Stimulated activated CD4-positive, alpha-beta T cell treated with anti-CD3 and anti-CD28 coated beads, Interleukin-12 subunit alpha, Interleukin-12 subunit beta, amount 100 ng/mL, for 24 hours (primary cell): ENCODE measurements at regions not wholly inside any gene's neighbourhood (a gene's known extent, or its start where the extent isn't known, plus 50 kb on each side); places are given as distances from the start of the nearest gene placed in this dataset.

Experiments
- DNase-seq, 2 experiments: peaks; one replicate each; pipeline ENCODE4 v3.0.0-alpha.2; 2020; ENCODE audit warnings: low read depth in 2 of 2

DNA sequence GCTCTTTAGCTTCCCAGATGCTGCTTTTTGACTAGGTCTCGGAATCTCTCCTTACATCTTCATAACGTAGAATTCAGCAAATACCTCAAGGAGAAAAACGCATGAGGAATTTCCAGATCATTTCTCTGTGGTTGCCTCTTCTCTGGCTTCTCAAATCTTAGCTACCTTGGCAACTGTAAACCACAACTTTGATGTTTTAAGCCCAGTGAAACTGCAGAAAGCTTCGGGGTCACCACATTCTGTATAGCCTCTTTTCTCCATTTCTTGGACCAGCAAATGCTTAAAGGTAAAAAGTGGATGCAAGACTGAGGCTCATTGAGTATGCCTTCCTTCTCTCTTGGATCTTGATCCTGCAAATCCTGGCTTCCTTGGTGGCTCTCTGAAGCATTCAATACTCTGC is 125.5 kb upstream of the FBXL4 start:
- no peak for DNase-seq

DNA sequence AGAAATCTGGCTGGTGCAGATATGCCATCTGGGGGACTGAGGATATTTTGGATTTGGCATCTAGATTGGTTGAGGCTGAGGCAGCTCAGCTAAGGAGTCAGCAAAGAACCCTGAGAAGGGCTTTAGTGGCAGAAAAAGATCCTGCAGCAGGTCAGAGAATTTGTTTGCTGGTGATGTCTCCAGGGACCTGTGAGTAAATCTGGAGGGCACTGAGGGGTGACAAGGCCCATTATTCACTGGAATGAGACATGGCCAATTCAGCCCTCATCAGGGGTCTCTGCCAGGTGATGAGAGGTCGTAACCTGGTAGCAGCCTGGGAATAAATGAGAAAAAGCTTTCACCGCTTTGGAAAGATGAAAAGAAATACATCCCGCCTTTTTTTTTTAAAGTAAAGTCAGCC is 118.3 kb upstream of the FBXL4 start:
- no peak for DNase-seq

DNA sequence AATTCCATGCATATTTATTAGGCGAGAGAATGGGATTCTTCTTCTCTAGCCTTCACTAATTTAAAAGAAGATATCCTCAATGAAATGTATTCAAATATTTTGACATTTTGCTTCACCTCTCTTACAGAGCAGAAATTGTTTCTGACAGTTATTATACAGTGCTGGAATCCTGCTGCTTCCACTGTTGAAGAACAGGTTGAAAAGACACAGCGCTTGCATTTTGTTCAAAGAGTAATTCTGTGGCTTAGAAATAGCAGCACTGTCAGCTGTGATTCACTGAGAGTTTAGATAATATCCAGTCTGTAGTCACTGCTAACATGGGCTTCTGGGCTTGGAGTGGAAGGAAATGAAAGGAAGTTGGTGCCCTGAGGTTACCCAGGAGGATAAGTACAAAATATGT is 117.1 kb upstream of the FBXL4 start:
- no peak for DNase-seq

DNA sequence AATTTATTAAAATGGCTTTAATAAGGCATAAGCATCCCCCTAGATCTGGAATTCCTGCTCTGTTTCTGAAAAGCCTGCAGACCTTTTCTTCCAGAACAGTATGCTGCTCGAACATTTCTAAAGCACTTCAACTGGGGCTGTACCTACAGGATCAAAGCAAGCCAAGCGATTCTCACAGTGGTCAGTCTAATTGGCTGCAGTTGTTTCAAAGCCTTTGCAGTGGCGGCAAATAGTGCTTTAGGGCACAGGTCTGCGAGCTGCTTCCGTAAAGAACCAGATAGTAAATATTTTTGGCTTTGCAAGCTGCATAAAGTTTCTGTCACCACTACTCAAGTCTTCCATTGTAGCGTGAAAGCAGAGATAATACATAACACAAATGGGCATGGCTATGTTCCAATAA is 88.9 kb upstream of the FBXL4 start:
- DNase-seq = no peak

DNA sequence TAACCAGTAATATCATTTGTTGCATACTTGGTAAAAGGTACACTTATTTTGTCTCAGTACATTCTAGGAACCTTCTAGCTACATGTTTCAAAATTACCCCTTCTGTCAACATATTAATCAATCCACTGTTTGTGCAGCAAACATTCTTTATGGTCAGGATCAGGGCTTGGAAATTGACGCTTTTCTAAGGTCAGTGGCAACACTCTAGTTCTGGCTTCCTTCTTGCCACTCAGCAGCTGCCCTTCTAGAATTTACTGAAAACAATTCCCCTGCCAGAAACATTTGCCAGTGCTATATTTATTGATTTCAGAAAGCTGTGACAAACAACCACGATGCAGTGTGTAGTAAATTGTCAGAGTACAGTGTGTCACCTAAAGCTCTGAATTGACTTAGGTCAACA is 84.7 kb upstream of the FBXL4 start:
- DNase-seq = no peak

DNA sequence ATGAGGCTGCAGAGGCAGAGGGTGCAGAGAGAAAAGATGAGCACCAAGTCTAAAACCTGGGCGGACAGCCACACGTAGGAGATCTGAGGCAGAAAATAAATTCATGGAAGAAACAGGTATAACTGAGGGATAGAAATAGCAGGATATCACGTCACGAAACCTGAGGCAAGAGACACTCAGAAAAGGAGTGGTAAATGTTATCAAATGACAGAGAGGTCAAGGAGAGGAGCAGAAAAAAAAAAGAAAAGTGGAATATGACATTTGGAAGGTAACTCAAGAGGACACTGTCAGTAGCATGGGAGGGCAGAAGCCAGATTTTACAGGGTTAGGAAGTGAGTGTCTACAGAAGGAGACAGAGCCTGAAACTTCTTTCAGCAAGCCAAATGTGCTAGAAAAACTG is 84.2 kb upstream of the FBXL4 start:
- DNase-seq = no peak

DNA sequence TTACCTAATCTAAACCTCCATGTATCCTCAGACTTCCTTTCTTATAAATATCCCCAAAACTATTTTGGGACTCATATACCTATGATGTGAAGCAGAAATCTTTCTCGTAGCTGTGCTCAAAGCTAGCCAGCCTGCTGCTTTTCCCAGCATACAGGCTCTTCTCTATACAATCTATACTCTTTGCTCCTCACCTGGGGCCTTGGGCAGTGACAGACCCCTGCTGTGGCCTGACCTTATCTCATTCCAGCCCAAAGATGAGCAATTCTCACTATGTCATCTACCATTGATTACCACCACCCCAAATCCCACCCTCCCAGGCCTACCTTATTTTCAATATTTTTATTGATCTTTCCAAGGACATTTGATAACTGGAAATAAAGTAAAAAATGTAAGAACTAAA is 83.2 kb upstream of the FBXL4 start:
- DNase-seq = no peak

DNA sequence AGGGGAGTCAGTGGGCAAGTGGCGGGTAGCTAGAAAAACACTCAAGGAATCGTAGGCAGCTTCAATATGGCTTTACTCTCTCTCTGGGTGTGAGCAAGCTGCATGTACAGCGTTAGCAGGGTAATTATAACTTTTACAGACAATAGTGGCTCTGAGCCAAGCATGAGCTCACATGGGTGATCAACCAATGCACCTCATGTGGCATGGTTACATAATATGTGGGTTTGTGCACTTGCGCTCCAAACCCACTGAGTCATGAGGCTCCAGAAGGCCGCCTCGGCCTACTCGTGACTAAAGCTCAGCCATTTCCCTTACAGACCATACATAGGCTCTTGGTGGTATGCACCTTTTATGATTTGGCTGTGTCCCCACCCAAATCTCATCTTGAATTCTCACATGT is 78.4 kb upstream of the FBXL4 start:
- no peak for DNase-seq

DNA sequence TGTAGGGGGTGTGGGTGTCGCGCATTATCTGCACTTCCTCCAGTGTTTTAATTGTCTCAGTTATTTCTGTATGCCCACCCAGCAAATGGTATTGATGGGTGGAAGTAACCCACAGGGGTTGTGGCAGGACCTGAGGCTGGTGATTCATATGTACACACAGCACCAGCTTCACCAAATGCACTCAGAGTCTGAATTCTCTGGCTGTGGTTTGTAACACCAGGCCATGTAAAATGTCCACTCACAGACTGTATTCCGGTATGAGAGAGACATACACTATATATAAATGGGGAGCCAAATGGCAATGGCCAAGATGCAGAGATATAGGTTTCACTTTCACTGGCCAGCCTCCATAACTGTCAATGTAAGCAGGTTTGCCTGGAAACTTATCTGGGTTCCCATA is 76.3 kb upstream of the FBXL4 start:
- no peak for DNase-seq

DNA sequence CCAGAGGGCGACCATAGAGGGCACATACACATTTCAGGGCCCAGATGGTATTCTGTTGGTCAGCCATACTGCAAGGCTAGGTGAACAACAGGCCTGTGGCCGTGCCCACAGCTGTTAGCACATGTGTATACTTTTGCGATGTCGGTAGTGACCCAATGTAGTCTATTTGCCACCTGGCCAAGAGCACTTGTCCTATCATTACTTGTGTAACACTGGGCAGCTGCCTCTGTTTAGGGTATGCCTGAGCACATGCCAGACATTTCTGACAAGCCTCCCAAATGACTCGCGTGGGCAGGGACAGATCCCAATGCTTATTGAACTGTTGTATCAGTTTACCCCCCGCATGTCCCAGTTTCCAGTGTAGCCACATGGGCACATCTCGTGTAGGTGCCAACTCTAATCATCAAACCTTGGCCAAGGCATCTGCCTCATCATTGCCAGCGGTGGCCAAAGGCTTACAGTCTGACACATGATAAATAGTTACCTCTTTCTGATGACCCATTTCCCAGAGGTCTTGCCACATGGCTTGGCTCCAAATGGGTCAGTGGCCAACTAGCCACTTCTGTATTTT is 74.4 kb upstream of the FBXL4 start:
- no peak for DNase-seq

DNA sequence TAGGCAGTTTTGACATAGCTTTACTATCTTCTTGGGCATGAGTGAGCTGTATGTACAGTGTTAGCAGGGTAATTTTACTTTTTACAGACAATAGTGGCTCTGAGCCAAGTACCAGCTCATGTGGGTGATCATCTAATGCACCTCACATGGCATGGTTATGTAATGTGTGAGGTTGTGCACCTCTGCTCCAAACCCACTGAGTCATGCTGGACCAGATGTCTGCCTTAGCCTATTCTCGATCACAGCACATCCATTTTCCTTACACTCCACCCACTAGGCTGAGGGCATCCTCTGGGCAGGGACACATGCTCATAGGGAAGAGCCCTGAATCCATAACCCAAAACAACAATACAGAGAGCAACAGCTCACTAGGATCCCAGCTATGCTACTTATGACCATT is 71.6 kb upstream of the FBXL4 start:
- no peak for DNase-seq

DNA sequence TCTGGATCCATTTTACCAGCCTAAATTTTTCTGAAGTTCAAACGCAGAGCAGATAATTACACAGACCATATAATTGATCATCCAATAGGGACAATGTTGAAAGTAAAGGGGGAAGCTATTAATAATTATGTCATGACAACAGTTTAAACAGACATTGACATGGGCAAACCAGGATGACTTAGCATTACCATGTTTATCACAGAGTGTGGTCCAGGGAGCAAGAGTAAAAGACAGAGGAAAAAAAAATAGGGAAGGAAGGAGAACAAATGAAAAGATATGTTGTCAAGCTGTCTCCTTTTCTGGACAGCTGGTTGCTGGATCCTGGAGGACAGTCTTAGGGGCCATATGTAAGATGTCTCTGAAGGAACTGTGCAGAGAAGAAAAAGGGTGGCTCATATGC is 69.4 kb upstream of the FBXL4 start:
- DNase-seq = no peak

DNA sequence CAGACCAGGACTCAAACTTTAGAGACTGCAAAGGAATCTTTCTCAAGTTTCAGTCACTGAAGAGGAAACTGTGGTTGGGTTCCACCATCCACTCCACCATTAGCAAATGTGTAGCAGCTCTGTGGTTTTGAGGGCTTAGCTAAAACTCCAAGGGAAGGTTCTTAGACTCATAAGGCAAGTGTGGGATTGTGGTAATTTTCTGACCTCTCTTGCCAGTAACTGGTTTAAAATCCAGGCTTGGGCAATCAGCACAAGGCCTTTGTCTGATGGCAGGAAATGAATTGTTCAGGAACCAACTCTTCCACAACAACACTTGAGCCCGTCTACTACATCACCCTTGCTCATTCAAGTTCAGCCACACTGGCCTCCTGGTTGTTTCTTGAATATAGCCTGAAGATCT is 68.6 kb upstream of the FBXL4 start:
- no peak for DNase-seq

DNA sequence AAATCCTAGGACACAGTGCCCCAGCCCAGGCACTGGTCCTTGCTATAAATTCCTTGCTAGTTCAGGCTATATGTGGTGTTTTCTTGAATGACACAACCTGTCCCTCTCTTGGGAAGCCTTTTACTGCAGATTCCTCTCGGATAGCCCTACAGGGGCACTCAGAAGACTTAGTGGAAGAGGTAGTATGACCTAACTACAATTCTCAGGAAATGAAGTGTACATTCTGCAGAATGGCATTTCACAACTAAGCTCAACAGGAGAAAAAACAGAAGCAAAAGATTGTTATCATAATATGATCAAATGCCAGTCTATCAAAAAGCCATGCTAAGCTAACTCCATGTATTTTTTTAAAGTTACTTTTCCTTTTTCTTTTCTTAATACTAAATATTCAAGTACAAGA is 66.3 kb upstream of the FBXL4 start:
- no peak for DNase-seq

DNA sequence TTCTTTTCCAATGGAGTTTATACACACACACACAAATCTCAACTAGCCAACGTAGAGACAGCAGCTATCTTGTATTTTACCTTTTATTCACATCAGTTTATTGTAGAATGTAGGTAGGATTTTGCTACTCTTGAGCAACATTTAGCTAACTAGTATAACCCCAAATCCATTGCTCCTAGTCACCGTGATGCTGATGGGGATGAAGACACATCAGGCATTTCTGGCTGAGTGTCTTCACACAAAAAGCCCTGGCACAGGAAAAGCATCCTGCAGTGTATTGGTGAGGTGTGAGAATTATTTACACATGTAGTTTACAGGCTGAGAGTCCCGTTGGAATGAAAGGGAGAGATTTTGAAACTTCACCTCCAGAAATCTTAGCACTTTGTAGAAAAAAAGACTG is 65.9 kb upstream of the FBXL4 start:
- no peak for DNase-seq

DNA sequence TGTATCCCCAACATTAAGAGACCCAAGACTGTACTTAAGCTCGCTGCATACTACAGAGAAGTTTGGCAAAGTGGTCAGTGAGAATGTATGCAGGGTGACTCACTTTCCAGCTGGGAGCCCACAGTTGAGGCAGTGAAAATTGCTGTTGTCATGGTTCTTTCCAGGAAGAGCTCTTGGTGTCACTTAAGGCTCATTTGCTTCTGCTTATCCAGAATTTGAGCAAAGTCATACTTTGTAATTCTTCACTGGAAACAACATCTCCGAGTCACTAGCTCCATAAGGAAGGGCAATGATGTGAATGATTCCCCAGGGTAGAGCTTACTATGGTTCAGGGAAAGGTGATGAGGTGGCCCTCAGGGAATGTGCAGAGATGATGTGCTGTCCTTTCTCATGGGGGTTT is 65.4 kb upstream of the FBXL4 start:
- DNase-seq = no peak

DNA sequence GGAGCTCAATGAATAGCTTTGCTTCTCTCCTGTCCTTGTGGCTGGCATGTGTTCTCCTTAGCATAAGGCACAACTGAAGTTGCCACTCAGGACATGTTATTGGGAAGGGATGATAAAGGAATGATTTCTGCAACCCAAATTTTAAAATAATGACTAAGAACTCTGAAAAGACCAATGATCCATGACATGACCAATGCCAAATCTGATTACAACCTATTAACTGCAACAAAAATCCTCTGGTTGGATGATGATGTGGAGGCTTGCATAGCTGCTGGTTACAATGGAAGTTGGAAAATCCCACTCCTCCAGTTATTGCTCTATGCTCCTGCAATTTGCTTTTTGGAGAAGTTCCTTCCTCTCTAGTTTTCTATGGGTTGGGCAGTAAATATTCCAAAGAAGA is 63.4 kb upstream of the FBXL4 start:
- DNase-seq = no peak

DNA sequence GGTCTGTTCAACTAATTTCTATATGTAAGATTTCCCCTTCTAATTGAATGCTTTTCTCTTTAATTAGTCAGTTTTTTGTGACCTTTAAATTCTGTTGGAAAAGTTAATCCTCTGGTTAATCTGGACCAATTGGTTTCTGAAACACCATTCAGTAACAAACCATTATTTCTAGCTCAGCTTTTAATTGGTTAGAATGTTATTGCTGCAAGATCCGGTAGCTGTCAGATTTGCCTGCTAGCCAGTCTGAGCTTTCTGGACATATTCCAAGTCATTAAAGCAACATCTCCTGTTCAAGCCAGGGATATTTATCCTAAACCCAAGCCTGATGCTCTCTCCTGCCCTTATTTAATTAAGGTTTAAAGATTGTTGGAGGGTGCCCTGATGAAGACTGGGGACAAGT is 55.1 kb upstream of the FBXL4 start:
- DNase-seq = no peak

DNA sequence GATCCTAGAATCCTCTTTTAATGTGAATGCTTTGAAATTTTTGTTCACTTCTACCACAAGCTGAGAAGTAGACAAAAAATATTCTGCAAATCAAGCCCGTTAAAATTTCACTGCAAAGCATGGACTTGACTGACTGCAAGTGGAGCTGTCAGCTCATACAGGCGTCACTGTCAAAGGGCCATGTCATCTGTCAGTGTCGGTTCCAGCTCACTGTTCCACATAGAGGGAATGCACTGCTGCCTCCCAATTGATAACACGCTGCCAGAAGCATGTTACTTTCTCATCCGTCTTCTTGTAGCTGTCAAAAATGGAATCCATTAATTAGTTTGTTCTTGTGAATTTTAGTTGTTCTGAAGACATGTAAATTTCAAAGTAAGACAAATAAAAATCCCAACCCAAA is 50.4 kb upstream of the FBXL4 start:
- DNase-seq = no peak
